ENCODE measurements at regions not wholly inside any gene's neighbourhood (a gene's known extent, or its start where the extent isn't known, plus 50 kb on each side); places are given as distances from the start of the nearest gene placed in this dataset.

GRCh38 chr1:245094092-245094491 lies 60.7 kb upstream of the KIF26B start:
- H3K4me3 ChIP-seq (ENCODE audit: low read length) = no peak overlapping the region
- H2BK15ac ChIP-seq (replicated peaks; ENCODE audit: low read depth) = no peak overlapping the region
- no peaks in the 10 kb centered on the region for H3K27me3 ChIP-seq (ENCODE audit: insufficient read depth, low read length, poor library complexity)
- no peak overlapping the region for H3K4me2 ChIP-seq (ENCODE audit: low read length)
- H3K23ac ChIP-seq (ENCODE audit: low read length) = no peak overlapping the region
- H2AK5ac ChIP-seq (ENCODE audit: low read length) = no peak overlapping the region
- H4K5ac ChIP-seq (ENCODE audit: low read length) = no peak overlapping the region
- no CpG with 5 or more reads among the region's 10 CpGs for WGBS (ENCODE audit: extremely low coverage, insufficient coverage, low lambda C conversion rate)
- peak; percentile 70 for DNase-seq
- H4K8ac ChIP-seq (ENCODE audit: low read depth, low read length) = no peak overlapping the region
- H3K4me1 ChIP-seq (ENCODE audit: control insufficient read depth, low read depth, low read length) = peaks cover 7% of the 10 kb centered on the region
- H2BK120ac ChIP-seq (ENCODE audit: low read depth, low read length) = no peak overlapping the region
- no peaks in the 10 kb centered on the region for H3K79me1 ChIP-seq (ENCODE audit: low read length)
- no peak overlapping the region for H2BK5ac ChIP-seq (ENCODE audit: low read length)
- H3K36me3 ChIP-seq (ENCODE audit: control insufficient read depth, insufficient read depth, low read length) = no peaks in the 10 kb centered on the region
- no peak overlapping the region for H3K18ac ChIP-seq (ENCODE audit: low read length)
- H3K9ac ChIP-seq (ENCODE audit: low read length) = no peak overlapping the region
- no peaks in the 10 kb centered on the region for H3K79me2 ChIP-seq (ENCODE audit: control insufficient read depth, insufficient read depth, low read length)
- no peak overlapping the region for H3K56ac ChIP-seq (ENCODE audit: low read length)
- no peak overlapping the region for H3K4ac ChIP-seq (ENCODE audit: low read depth, low read length)
- peak overlapping the region; percentile 26 for H3K27ac ChIP-seq (ENCODE audit: low read depth, low read length)

GRCh38 chr1:245092638-245092976 lies 62.2 kb upstream of the KIF26B start:
- no peak overlapping the region for H3K27ac ChIP-seq (ENCODE audit: low read depth, low read length)
- H3K79me2 ChIP-seq (ENCODE audit: control insufficient read depth, insufficient read depth, low read length) = no peaks in the 10 kb centered on the region
- no peak overlapping the region for H3K23ac ChIP-seq (ENCODE audit: low read length)
- no peak overlapping the region for H3K4me3 ChIP-seq (ENCODE audit: low read length)
- no peak overlapping the region for H4K5ac ChIP-seq (ENCODE audit: low read length)
- no peak overlapping the region for H2BK15ac ChIP-seq (replicated peaks; ENCODE audit: low read depth)
- H2AK5ac ChIP-seq (ENCODE audit: low read length) = no peak overlapping the region
- H3K4me2 ChIP-seq (ENCODE audit: low read length) = no peak overlapping the region
- no peak overlapping the region for H2BK120ac ChIP-seq (ENCODE audit: low read depth, low read length)
- no peak overlapping the region for H4K8ac ChIP-seq (ENCODE audit: low read depth, low read length)
- H3K79me1 ChIP-seq (ENCODE audit: low read length) = no peaks in the 10 kb centered on the region
- H3K4ac ChIP-seq (ENCODE audit: low read depth, low read length) = no peak overlapping the region
- peak overlapping the region; percentile 71 for H3K18ac ChIP-seq (ENCODE audit: low read length)
- H3K56ac ChIP-seq (ENCODE audit: low read length) = no peak overlapping the region
- H3K4me1 ChIP-seq (ENCODE audit: control insufficient read depth, low read depth, low read length) = peaks cover 7% of the 10 kb centered on the region
- H3K9ac ChIP-seq (ENCODE audit: low read length) = no peak overlapping the region
- no CpG with 5 or more reads among the region's 5 CpGs for WGBS (ENCODE audit: extremely low coverage, insufficient coverage, low lambda C conversion rate)
- no peaks in the 10 kb centered on the region for H3K27me3 ChIP-seq (ENCODE audit: insufficient read depth, low read length, poor library complexity)
- H2BK5ac ChIP-seq (ENCODE audit: low read length) = no peak overlapping the region
- no peaks in the 10 kb centered on the region for H3K36me3 ChIP-seq (ENCODE audit: control insufficient read depth, insufficient read depth, low read length)
- no peak for DNase-seq

GRCh38 chr1:245091818-245092637 lies 62.8 kb upstream of the KIF26B start:
- Histone ChIP-seq H2BK15ac (replicated peaks; ENCODE audit: low read depth) (no peak overlapping the region), H2BK120ac (ENCODE audit: low read depth, low read length) (no peak overlapping the region), H4K8ac (ENCODE audit: low read depth, low read length) (no peak overlapping the region), H2AK5ac (ENCODE audit: low read length) (no peak overlapping the region), H3K27me3 (ENCODE audit: insufficient read depth, low read length, poor library complexity) (no peaks in the 10 kb centered on the region), H3K79me1 (ENCODE audit: low read length) (no peaks in the 10 kb centered on the region), H3K4me1 (ENCODE audit: control insufficient read depth, low read depth, low read length) (peaks cover 7% of the 10 kb centered on the region), H3K36me3 (ENCODE audit: control insufficient read depth, insufficient read depth, low read length) (no peaks in the 10 kb centered on the region), H3K4ac (ENCODE audit: low read depth, low read length) (no peak overlapping the region), H3K9ac (ENCODE audit: low read length) (no peak overlapping the region), H3K4me3 (ENCODE audit: low read length) (no peak overlapping the region), H4K5ac (ENCODE audit: low read length) (no peak overlapping the region), H2BK5ac (ENCODE audit: low read length) (no peak overlapping the region), H3K27ac (ENCODE audit: low read depth, low read length) (no peak overlapping the region), H3K56ac (ENCODE audit: low read length) (no peak overlapping the region), H3K23ac (ENCODE audit: low read length) (no peak overlapping the region), H3K18ac (ENCODE audit: low read length) (peak overlapping the region; percentile 71), H3K79me2 (ENCODE audit: control insufficient read depth, insufficient read depth, low read length) (no peaks in the 10 kb centered on the region), H3K4me2 (ENCODE audit: low read length) (no peak overlapping the region)
- WGBS (ENCODE audit: extremely low coverage, insufficient coverage, low lambda C conversion rate) = no CpG with 5 or more reads among the region's 12 CpGs
- DNase-seq = peak; percentile 70

DNA sequence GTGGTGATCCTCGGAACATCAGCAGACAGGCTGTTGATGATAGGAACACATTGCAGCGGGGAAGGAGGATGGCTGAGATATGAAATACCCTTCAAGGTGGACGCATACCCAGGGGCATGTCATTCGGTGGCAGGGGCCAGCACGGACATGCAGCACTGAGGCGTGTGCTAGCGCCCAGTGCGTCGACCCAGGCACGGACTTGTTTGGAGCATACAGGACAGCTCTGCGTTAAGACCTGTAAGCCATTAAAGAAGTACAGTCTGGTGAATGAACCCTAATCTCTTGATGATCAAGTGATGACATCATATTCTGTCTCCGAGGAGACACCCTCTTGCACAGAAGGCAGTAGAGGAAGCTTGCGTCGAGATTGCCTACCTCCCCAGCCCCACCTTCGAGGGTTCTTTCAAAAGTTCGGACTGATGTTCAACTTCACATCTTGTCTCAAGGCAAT lies 63.6 kb upstream of the KIF26B start:
- Histone ChIP-seq H3K4me2 (ENCODE audit: low read length) (no peak overlapping the region), H2AK5ac (ENCODE audit: low read length) (no peak overlapping the region), H3K4me3 (ENCODE audit: low read length) (no peak overlapping the region), H3K18ac (ENCODE audit: low read length) (no peak overlapping the region), H3K23ac (ENCODE audit: low read length) (no peak overlapping the region), H2BK15ac (replicated peaks; ENCODE audit: low read depth) (no peak overlapping the region), H2BK5ac (ENCODE audit: low read length) (no peak overlapping the region), H3K4ac (ENCODE audit: low read depth, low read length) (no peak overlapping the region), H4K5ac (ENCODE audit: low read length) (no peak overlapping the region), H3K27me3 (ENCODE audit: insufficient read depth, low read length, poor library complexity) (no peaks in the 10 kb centered on the region), H3K56ac (ENCODE audit: low read length) (no peak overlapping the region), H3K9ac (ENCODE audit: low read length) (no peak overlapping the region), H3K36me3 (ENCODE audit: control insufficient read depth, insufficient read depth, low read length) (no peaks in the 10 kb centered on the region), H3K27ac (ENCODE audit: low read depth, low read length) (no peak overlapping the region), H2BK120ac (ENCODE audit: low read depth, low read length) (no peak overlapping the region), H3K79me2 (ENCODE audit: control insufficient read depth, insufficient read depth, low read length) (no peaks in the 10 kb centered on the region), H3K79me1 (ENCODE audit: low read length) (no peaks in the 10 kb centered on the region), H4K8ac (ENCODE audit: low read depth, low read length) (no peak overlapping the region), H3K4me1 (ENCODE audit: control insufficient read depth, low read depth, low read length) (peaks cover 5% of the 10 kb centered on the region)
- no CpG with 5 or more reads among the region's 16 CpGs for WGBS (ENCODE audit: extremely low coverage, insufficient coverage, low lambda C conversion rate)
- no peak for DNase-seq

DNA sequence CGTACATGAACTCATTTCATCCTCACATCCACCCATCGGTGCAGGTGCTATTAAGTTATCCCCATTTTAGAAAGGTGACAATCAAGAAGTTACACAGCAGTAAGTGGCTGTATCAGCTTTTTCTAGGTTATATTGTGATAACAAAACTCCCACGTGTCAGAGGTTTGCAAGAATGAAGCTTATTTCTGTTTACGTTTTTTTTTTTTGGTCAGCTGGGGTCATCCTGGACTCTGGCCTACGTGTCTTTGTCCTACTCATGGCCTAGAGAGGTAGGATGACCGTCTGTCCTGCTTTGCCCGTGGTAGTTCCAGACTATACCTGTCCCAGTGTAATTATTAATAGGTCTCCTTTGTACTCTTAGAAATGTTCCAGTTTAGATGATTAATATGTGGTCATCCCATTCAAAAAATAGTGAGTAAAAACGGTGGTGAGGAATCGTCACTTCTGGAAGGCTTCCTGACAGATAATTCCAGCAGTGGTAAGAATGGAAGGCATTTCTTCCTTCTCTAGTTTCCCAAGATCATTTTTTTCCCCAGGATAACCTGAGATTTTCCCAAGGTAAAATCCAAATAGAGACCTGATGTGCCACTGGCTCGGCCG lies 64.2 kb upstream of the KIF26B start:
- Histone ChIP-seq H4K8ac (ENCODE audit: low read depth, low read length) (no peak overlapping the region), H3K4ac (ENCODE audit: low read depth, low read length) (no peak overlapping the region), H3K4me3 (ENCODE audit: low read length) (no peak overlapping the region), H3K56ac (ENCODE audit: low read length) (no peak overlapping the region), H3K4me2 (ENCODE audit: low read length) (no peak overlapping the region), H2AK5ac (ENCODE audit: low read length) (no peak overlapping the region), H3K36me3 (ENCODE audit: control insufficient read depth, insufficient read depth, low read length) (no peaks in the 10 kb centered on the region), H3K79me1 (ENCODE audit: low read length) (no peaks in the 10 kb centered on the region), H3K79me2 (ENCODE audit: control insufficient read depth, insufficient read depth, low read length) (no peaks in the 10 kb centered on the region), H2BK15ac (replicated peaks; ENCODE audit: low read depth) (no peak overlapping the region), H2BK5ac (ENCODE audit: low read length) (no peak overlapping the region), H3K18ac (ENCODE audit: low read length) (no peak overlapping the region), H3K23ac (ENCODE audit: low read length) (no peak overlapping the region), H3K9ac (ENCODE audit: low read length) (no peak overlapping the region), H3K27me3 (ENCODE audit: insufficient read depth, low read length, poor library complexity) (no peaks in the 10 kb centered on the region), H3K27ac (ENCODE audit: low read depth, low read length) (no peak overlapping the region), H3K4me1 (ENCODE audit: control insufficient read depth, low read depth, low read length) (peaks cover 3% of the 10 kb centered on the region), H2BK120ac (ENCODE audit: low read depth, low read length) (no peak overlapping the region), H4K5ac (ENCODE audit: low read length) (no peak overlapping the region)
- no CpG with 5 or more reads among the region's 11 CpGs for WGBS (ENCODE audit: extremely low coverage, insufficient coverage, low lambda C conversion rate)
- DNase-seq = no peak

All from mesendoderm (in vitro differentiated cells).